ENCODE measurements at regions not wholly inside any gene's neighbourhood (a gene's known extent, or its start where the extent isn't known, plus 50 kb on each side); places are given as distances from the start of the nearest gene placed in this dataset.

GRCh38 chr13:107035186-107035585, 467.2 kb upstream of the ARGLU1 start:
- DNase-seq (ENCODE audit: low spot score): no peak

GRCh38 chr13:107034236-107034872, 466.4 kb upstream of the ARGLU1 start:
- no peak for DNase-seq (ENCODE audit: low spot score)

GRCh38 chr13:107031716-107032115, 463.8 kb upstream of the ARGLU1 start:
- DNase-seq (ENCODE audit: low spot score): no peak

GRCh38 chr13:107028751-107029150, 460.8 kb upstream of the ARGLU1 start:
- DNase-seq (ENCODE audit: low spot score): no peak

GRCh38 chr13:107025991-107026390, 458.1 kb upstream of the ARGLU1 start:
- DNase-seq (ENCODE audit: low spot score): peak; percentile 45

GRCh38 chr13:107023335-107023734, 455.4 kb upstream of the ARGLU1 start:
- DNase-seq (ENCODE audit: low spot score): no peak

- no peak for DNase-seq (ENCODE audit: low spot score)
These were observed 452.5 kb upstream of the ARGLU1 start for GRCh38 chr13:107020393-107020792.

- DNase-seq (ENCODE audit: low spot score): no peak
These were observed 450.3 kb upstream of the ARGLU1 start for GRCh38 chr13:107018285-107018684.

- peak; percentile 41 for DNase-seq (ENCODE audit: low spot score)
These were observed 438.7 kb upstream of the ARGLU1 start for GRCh38 chr13:107006661-107007060.

GRCh38 chr13:107005577-107005976, 437.6 kb upstream of the ARGLU1 start:
- no peak for DNase-seq (ENCODE audit: low spot score)

- DNase-seq (ENCODE audit: low spot score): no peak
These were observed 436.0 kb upstream of the ARGLU1 start for GRCh38 chr13:107003911-107004310.

GRCh38 chr13:106998664-106999063, 430.7 kb upstream of the ARGLU1 start:
- DNase-seq (ENCODE audit: low spot score): no peak

GRCh38 chr13:106997696-106998095, 429.8 kb upstream of the ARGLU1 start:
- no peak for DNase-seq (ENCODE audit: low spot score)

GRCh38 chr13:106996867-106997618, 429.1 kb upstream of the ARGLU1 start:
- DNase-seq (ENCODE audit: low spot score): no peak

GRCh38 chr13:106990594-106990993, 422.7 kb upstream of the ARGLU1 start:
- DNase-seq (ENCODE audit: low spot score): peak; percentile 26

GRCh38 chr13:106989876-106990275, 421.9 kb upstream of the ARGLU1 start:
- no peak for DNase-seq (ENCODE audit: low spot score)

- no peak for DNase-seq (ENCODE audit: low spot score)
These were observed 419.5 kb upstream of the ARGLU1 start for GRCh38 chr13:106987427-106987785.

- DNase-seq (ENCODE audit: low spot score): no peak
These were observed 418.9 kb upstream of the ARGLU1 start for GRCh38 chr13:106986687-106987426.

GRCh38 chr13:106986033-106986484, 418.1 kb upstream of the ARGLU1 start:
- DNase-seq (ENCODE audit: low spot score): peak; percentile 54

GRCh38 chr13:106985481-106985880, 417.5 kb upstream of the ARGLU1 start:
- DNase-seq (ENCODE audit: low spot score): no peak

GRCh38 chr13:106981051-106981450, 413.1 kb upstream of the ARGLU1 start:
- no peak for DNase-seq (ENCODE audit: low spot score)

- DNase-seq (ENCODE audit: low spot score): no peak
These were observed 399.5 kb upstream of the ARGLU1 start for GRCh38 chr13:106967391-106967790.

- no peak for DNase-seq (ENCODE audit: low spot score)
These were observed 395.2 kb upstream of the ARGLU1 start for GRCh38 chr13:106963151-106963550.

Measured in AG20443 (cell line).